ENCODE measurements at regions not wholly inside any gene's neighbourhood (a gene's known extent, or its start where the extent isn't known, plus 50 kb on each side); places are given as distances from the start of the nearest gene placed in this dataset.

GRCh38 chr5:117999939-118000549 lies 988.3 kb downstream of the DTWD2 start:
- no peak overlapping the region for H3K4me3 ChIP-seq (ENCODE audit: control insufficient read depth, low read depth, low read length)
- no peak for TF ChIP-seq CTCF (IDR thresholded peaks at IDR 0.05; ENCODE audit: control insufficient read depth, insufficient read depth, low read depth, low read length, missing control alignments)

DNA sequence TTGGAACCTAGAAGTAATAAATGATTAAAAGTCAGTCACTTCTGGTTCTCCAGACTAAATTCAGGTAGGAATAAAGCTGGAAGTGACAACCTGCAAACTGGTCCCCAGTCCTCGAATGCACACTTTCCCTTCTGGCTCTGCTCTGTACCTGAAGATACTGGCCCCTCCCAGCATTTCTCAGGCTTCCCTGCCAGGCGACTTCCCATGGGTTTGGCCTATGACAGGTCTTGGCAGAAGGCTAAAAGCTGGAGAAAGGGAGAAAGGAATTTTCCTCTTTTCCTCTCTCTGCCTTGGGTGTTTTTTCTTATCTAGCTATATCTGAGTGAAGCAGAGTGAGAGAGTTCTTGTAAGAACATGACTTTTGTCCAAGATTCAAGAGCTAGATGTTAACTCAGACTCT lies 1005.7 kb downstream of the DTWD2 start:
- no peak overlapping the region for H3K4me3 ChIP-seq (ENCODE audit: control insufficient read depth, low read depth, low read length)
- no peak for DNase-seq (ENCODE audit: low read depth)
- TF ChIP-seq CTCF (IDR thresholded peaks at IDR 0.05; ENCODE audit: control insufficient read depth, insufficient read depth, low read depth, low read length, missing control alignments) = no peak

More at GRCh38 chr5:117999939-118000549, 988.3 kb downstream of the DTWD2 start:
- peak; percentile 1 for DNase-seq (ENCODE audit: low read depth)

- no peak for DNase-seq (ENCODE audit: low read depth)
- TF ChIP-seq CTCF (IDR thresholded peaks at IDR 0.05; ENCODE audit: control insufficient read depth, insufficient read depth, low read depth, low read length, missing control alignments) = no peak
- H3K4me3 ChIP-seq (ENCODE audit: control insufficient read depth, low read depth, low read length) = no peak overlapping the region
Measured at GRCh38 chr5:117973785-117974184, 1014.6 kb downstream of the DTWD2 start.

DNA sequence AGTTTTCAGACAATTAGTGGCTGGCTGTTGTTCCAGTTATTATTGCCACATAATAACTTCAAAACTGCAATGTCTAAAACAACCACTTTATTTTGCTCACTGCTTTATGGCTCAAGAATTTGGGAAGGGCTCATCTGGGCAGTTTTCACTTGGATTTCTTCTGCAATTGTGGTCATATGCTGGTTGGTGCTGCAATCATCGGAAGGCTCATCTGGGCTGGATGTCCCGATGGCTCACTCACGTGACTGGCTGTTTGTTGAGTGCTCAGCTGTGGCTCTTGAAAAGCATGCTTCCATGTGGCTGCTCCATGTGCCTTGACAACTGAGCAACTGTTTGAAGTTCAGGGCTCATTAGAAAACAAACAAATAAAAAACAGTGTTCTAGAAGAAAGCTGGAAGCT lies 1032.5 kb downstream of the DTWD2 start:
- TF ChIP-seq CTCF (IDR thresholded peaks at IDR 0.05; ENCODE audit: control insufficient read depth, insufficient read depth, low read depth, low read length, missing control alignments) = no peak
- H3K4me3 ChIP-seq (ENCODE audit: control insufficient read depth, low read depth, low read length) = no peak overlapping the region
- no peak for DNase-seq (ENCODE audit: low read depth)

DNA sequence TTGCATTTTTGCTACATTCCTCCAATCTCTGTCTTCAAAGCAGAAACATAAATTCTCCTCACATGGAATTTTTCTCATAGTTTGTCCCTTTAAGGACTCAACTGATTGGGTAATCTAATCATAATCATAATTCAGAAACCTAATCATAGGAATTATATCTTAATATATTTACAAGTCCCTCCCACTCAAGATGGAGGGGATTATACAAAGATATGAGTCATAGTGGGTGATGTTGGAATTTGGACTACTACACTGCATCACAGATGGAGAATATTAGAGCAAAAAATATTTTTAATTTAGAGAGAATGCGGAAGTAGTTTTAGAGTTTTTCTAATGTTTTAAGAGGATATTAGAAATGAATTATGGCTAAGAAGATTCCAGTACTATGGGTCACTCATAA lies 1034.0 kb downstream of the DTWD2 start:
- TF ChIP-seq CTCF (IDR thresholded peaks at IDR 0.05; ENCODE audit: control insufficient read depth, insufficient read depth, low read depth, low read length, missing control alignments) = no peak
- DNase-seq (ENCODE audit: low read depth) = no peak

GRCh38 chr5:117953272-117953671 lies 1035.1 kb downstream of the DTWD2 start:
- no peak for TF ChIP-seq CTCF (IDR thresholded peaks at IDR 0.05; ENCODE audit: control insufficient read depth, insufficient read depth, low read depth, low read length, missing control alignments)
- H3K4me3 ChIP-seq (ENCODE audit: control insufficient read depth, low read depth, low read length) = no peak overlapping the region
- DNase-seq (ENCODE audit: low read depth) = no peak

More for the DNA sequence above, 1034.0 kb downstream of the DTWD2 start:
- no peak overlapping the region for H3K4me3 ChIP-seq (ENCODE audit: control insufficient read depth, low read depth, low read length)
